Type B pancreatic cell (in vitro differentiated cells): ENCODE measurements at regions not wholly inside any gene's neighbourhood (a gene's known extent, or its start where the extent isn't known, plus 50 kb on each side); places are given as distances from the start of the nearest gene placed in this dataset.

Source experiments
- DNase-seq: peaks from one replicate; pipeline ENCODE4 v3.0.0; 2021; ENCODE audit warnings: mixed read lengths; ENCODE audit not compliant: unreplicated experiment; ENCODE audit errors: extremely low spot score
- H3K27ac Mint-ChIP-seq: 2 replicates; pipeline ENCODE4 v1.8.0; 2021; ENCODE audit warnings: mild to moderate bottlenecking, mixed read lengths
- H3K27me3 Mint-ChIP-seq: 2 replicates; pipeline ENCODE4 v1.8.0; 2021; ENCODE audit warnings: mixed read lengths
- H3K36me3 Mint-ChIP-seq: 2 replicates; pipeline ENCODE4 v1.8.0; 2021; ENCODE audit warnings: mixed read lengths
- H3K4me1 Mint-ChIP-seq: one replicate; pipeline ENCODE4 v1.8.0; 2021; ENCODE audit warnings: mixed read lengths; ENCODE audit not compliant: unreplicated experiment
- H3K4me3 Mint-ChIP-seq: 2 replicates; pipeline ENCODE4 v1.8.0; 2021; ENCODE audit warnings: mild to moderate bottlenecking, mixed read lengths
- H3K9me3 Mint-ChIP-seq: 2 replicates; pipeline ENCODE4 v1.8.0; 2021; ENCODE audit warnings: mixed read lengths
- CTCF ChIP-seq: fragments of 200-600 bp; sonication (generic); conservative IDR thresholded peaks from 2 replicates; pipeline ENCODE4 v1.5.0; 2021; ENCODE audit warnings: antibody characterized with exemption, mild to moderate bottlenecking

DNA sequence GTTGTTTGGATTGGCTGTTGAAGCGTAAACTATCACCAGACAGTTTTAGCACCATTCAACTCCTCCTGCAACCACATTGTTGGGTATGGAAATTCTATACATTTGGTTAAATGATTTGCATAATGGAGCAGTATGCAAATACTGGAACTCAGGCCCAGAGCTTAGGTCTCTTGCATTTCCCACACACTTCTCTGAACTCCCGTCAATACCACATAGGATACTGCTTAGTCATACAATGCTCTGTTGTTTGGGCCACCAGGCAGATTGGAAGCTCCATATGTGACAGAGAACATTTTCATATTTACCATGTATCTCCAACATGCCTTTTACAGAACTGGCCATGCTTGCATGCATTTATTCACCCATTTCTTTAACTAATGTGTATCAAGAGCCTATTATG lies 78.0 kb downstream of the IFNG start:
- Mint-ChIP-seq H3K27me3 (no peaks in the 10 kb centered on the region), H3K27ac (no peak overlapping the region), H3K36me3 (no peaks in the 10 kb centered on the region), H3K4me1 (no peaks in the 10 kb centered on the region), H3K9me3 (peaks cover 8% of the 10 kb centered on the region), H3K4me3 (no peak overlapping the region)
- TF ChIP-seq CTCF: no peak
- DNase-seq: no peak

DNA sequence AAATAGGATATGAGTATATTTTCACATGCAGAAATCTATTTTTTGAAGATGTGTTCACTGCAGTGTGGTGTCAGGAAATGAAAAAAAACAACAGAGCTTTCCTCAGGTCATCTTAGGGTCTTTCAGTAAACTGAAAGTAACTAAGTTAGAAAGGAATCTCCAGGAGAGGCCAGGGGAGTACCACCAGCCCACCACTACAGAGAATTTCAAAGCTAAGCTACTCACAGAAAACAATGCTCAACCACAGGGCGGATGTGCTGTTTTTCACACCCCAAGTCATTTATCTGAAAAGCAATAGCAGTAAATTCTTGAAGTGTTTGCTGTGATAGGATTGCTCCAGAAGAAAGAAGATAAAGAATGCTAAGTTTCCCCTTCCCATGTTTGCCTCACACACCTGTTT lies 79.0 kb downstream of the IFNG start:
- Mint-ChIP-seq H3K27ac (no peak overlapping the region), H3K4me1 (no peaks in the 10 kb centered on the region), H3K9me3 (peaks cover 8% of the 10 kb centered on the region), H3K27me3 (no peaks in the 10 kb centered on the region), H3K36me3 (no peaks in the 10 kb centered on the region), H3K4me3 (no peak overlapping the region)
- no peak for DNase-seq
- no peak for TF ChIP-seq CTCF

DNA sequence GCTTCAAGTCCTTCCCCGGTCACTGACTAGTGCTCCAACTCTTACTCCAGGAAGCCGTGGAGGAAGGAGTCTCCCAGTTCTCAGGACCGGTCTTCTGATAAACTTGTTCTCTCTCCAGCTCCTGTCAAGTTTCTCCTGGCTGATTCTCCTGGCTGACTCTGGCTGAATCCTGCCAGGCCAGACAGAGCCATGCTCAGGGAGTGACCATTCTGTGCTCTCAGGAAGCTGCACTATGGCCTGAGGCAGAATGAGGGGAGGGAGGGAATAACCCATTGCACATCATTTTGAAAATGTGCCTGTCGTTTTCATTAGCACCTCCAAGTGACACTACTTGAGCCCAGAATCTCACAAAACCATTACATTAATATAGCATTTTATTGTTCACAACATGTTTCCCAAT lies 80.8 kb downstream of the IFNG start:
- no peaks in the 10 kb centered on the region for H3K4me1 Mint-ChIP-seq
- DNase-seq: no peak
- no peak overlapping the region for H3K4me3 Mint-ChIP-seq
- no peak overlapping the region for H3K27ac Mint-ChIP-seq
- H3K9me3 Mint-ChIP-seq: peaks cover 4% of the 10 kb centered on the region
- no peaks in the 10 kb centered on the region for H3K27me3 Mint-ChIP-seq
- no peaks in the 10 kb centered on the region for H3K36me3 Mint-ChIP-seq
- no peak for TF ChIP-seq CTCF

- Mint-ChIP-seq H3K9me3 (no peaks in the 10 kb centered on the region), H3K27me3 (no peaks in the 10 kb centered on the region), H3K4me3 (no peak overlapping the region), H3K4me1 (no peaks in the 10 kb centered on the region), H3K27ac (no peak overlapping the region), H3K36me3 (no peaks in the 10 kb centered on the region)
- TF ChIP-seq CTCF: no peak
- no peak for DNase-seq
Observed at GRCh38 chr12:68075416-68075815, 84.1 kb downstream of the IFNG start.

DNA sequence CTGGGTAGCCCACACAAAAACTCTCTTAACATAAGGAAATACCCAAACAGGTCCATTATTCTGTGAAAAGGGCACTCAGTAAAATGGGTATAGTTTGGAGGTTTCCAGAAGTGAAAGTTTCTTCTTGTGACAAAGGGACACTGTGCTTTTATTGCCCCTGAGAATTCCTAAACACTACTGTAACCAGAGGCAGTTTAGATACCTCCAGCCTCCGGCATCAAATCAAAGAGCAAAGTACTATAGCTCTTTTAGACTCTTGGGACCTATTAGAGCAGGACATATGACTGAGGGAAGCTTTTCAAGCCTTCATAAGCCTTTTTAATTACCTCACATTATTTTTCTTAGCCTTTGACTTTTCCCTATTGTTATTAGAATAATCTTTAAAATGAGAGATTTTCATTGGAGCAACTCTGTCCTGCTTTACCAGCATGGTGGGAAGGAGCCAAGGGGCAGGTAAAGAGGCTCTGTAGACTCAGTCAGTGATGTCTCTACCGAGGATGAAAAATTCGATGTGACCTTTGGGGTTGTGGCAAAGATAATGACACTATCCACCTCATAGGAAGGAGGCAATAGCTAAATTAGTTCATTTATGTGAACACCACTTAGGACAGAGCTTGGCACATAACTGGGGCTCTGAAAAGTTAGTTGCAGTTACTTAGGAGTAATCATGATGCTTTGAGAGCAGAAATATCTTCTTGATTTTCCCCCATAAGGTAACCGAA lies 85.1 kb downstream of the IFNG start:
- Mint-ChIP-seq H3K9me3 (no peaks in the 10 kb centered on the region), H3K4me1 (no peaks in the 10 kb centered on the region), H3K27me3 (no peaks in the 10 kb centered on the region), H3K36me3 (no peaks in the 10 kb centered on the region), H3K27ac (no peak overlapping the region), H3K4me3 (no peak overlapping the region)
- no peak for TF ChIP-seq CTCF
- DNase-seq: no peak

- Mint-ChIP-seq H3K4me1 (no peaks in the 10 kb centered on the region), H3K36me3 (no peaks in the 10 kb centered on the region), H3K27me3 (no peaks in the 10 kb centered on the region), H3K27ac (no peak overlapping the region), H3K9me3 (no peaks in the 10 kb centered on the region), H3K4me3 (no peak overlapping the region)
- no peak for TF ChIP-seq CTCF
- no peak for DNase-seq
Observed at GRCh38 chr12:68070957-68071356, 81.7 kb downstream of the IFNG-AS1 start.
